ENCODE measurements at regions not wholly inside any gene's neighbourhood (a gene's known extent, or its start where the extent isn't known, plus 50 kb on each side); places are given as distances from the start of the nearest gene placed in this dataset.

DNA sequence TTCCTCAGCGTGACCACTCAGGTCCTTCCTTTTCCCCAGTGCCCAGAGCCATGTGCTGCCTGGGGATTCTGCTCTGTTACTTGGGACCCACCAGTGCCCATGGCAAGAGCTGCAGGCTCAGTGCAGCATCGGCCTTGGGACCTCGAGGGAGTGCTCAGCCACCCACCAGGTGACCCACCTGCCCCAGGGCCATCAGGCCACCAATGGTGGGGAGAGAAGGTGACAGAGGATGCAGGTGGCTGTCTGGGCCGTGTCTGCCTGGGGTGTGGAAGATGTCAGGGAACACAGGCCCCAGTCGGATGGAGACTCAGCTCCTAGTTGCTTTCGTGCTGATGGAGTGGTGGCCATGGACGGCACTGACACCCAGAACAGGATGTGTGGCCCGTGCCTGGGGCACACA, 104.7 kb upstream of the FAM20C start:
- no peak for DNase-seq

DNA sequence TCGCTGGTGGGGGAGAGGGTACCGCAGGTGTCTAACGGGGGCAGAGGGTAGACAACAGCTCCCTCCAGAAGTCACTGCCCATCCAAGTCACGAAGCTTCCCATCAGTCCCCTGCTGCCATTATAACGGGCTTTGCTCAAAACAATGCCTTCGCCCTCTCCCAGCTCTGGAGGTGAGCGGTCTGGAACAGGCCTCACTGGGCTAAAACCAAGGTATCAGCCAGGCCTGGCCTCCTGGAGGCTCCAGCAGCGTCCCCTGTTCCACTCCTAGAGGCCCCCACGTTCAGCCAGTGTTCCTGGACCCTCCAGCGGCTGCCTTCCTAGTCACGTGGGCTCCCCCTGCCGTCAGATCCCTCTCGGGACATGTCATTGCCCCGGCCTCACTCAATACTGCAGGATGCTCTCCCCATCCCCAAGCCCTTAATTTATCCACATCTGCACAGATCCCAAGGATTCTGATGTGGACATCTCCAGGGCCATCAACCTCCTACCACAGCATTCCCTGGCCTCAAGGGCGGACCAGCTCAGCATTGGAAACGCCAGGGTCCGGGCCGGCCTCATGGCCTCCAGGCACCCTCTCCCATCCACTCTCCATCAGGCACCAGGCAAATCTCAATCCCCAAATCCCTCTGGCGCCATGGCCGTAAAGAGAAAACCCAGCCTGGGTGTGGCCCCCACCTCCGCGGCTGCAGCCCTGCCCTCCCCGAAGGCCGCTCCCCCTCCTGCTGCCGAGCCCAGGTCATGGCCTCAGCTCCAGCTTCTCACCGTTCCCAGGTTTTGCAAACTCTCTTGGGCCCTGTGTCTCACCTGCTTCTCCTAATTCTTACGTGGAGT, 104.1 kb upstream of the FAM20C start:
- TF ChIP-seq, protein P1, sequence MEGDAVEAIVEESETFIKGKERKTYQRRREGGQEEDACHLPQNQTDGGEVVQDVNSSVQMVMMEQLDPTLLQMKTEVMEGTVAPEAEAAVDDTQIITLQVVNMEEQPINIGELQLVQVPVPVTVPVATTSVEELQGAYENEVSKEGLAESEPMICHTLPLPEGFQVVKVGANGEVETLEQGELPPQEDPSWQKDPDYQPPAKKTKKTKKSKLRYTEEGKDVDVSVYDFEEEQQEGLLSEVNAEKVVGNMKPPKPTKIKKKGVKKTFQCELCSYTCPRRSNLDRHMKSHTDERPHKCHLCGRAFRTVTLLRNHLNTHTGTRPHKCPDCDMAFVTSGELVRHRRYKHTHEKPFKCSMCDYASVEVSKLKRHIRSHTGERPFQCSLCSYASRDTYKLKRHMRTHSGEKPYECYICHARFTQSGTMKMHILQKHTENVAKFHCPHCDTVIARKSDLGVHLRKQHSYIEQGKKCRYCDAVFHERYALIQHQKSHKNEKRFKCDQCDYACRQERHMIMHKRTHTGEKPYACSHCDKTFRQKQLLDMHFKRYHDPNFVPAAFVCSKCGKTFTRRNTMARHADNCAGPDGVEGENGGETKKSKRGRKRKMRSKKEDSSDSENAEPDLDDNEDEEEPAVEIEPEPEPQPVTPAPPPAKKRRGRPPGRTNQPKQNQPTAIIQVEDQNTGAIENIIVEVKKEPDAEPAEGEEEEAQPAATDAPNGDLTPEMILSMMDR (IDR thresholded peaks at IDR 0.05), result no peak
- TF ChIP-seq POLR2A (IDR thresholded peaks at IDR 0.05), result no peak
- Histone ChIP-seq H3K9me3 (no peaks in the 10 kb centered on the region), H3K27ac (peak overlapping the region in 2 of 12 donors; percentile 45 to 73), H3K4me3 (no peak overlapping the region), H3K27me3 (peaks cover 0 to 5% (median 0%) of the 10 kb centered on the region in 9 donors), H3K36me3 (no peaks in the 10 kb centered on the region), H3K4me1 (peaks cover 0 to 27% (median 14%) of the 10 kb centered on the region in 12 donors)
- WGBS, 4 donors, result 84 to 87% (median 85%) methylated on average over 26 to 27 of the region's 27 CpGs
- ATAC-seq (no peak), DNase-seq (no peak)
- intact Hi-C loops (cut with DNase I), result no loop called here

More for the DNA sequence above, 104.7 kb upstream of the FAM20C start:
- 91 to 98% (median 92%) methylated on average over 5 to 8 of the region's 8 CpGs for WGBS, 4 donors
- H3K9me3 ChIP-seq, result no peaks in the 10 kb centered on the region
- intact Hi-C loops (cut with DNase I), result no loop called here
- peaks cover 0 to 27% (median 14%) of the 10 kb centered on the region in 12 donors for H3K4me1 ChIP-seq
- H3K27me3 ChIP-seq, result peaks cover 0 to 4% (median 0%) of the 10 kb centered on the region in 9 donors
- ATAC-seq, result no peak
- H3K4me3 ChIP-seq, result no peak overlapping the region
- no peak for TF ChIP-seq POLR2A (IDR thresholded peaks at IDR 0.05)
- TF ChIP-seq, protein P1 (IDR thresholded peaks at IDR 0.05), result no peak
- H3K27ac ChIP-seq, result no peak overlapping the region
- no peaks in the 10 kb centered on the region for H3K36me3 ChIP-seq

DNA sequence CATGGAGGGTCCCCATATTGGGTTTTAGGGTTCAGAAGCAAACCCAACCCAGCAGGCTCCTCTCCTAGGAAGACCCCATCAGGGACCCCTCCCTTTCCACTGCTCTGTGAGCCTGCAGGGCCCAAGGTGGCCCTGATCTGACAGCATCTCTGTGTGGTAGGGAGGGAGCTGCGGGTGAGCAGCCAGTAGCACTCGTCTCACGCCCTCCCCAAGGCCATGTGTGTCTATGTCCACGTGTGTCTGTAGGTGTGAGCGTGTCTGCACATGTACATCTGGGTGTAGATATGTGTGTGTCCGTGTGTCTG, 103.5 kb upstream of the FAM20C start:
- no peaks in the 10 kb centered on the region for H3K9me3 ChIP-seq
- no peak for TF ChIP-seq POLR2A (IDR thresholded peaks at IDR 0.05)
- TF ChIP-seq, protein P1 (IDR thresholded peaks at IDR 0.05), result no peak
- H3K27me3 ChIP-seq, result peaks cover 0 to 5% (median 0%) of the 10 kb centered on the region in 9 donors
- DNase-seq (no peak), ATAC-seq (peak in 1 of 4 donors; percentile 9)
- peaks cover 0 to 27% (median 14%) of the 10 kb centered on the region in 12 donors for H3K4me1 ChIP-seq
- intact Hi-C loops (cut with DNase I), result no loop called here
- 85 to 96% (median 91%) methylated on average over 4 to 6 of the region's 6 CpGs for WGBS, 4 donors
- peak overlapping the region in 2 of 12 donors; percentile 45 to 73 for H3K27ac ChIP-seq
- H3K36me3 ChIP-seq, result no peaks in the 10 kb centered on the region
- no peak overlapping the region for H3K4me3 ChIP-seq

DNA sequence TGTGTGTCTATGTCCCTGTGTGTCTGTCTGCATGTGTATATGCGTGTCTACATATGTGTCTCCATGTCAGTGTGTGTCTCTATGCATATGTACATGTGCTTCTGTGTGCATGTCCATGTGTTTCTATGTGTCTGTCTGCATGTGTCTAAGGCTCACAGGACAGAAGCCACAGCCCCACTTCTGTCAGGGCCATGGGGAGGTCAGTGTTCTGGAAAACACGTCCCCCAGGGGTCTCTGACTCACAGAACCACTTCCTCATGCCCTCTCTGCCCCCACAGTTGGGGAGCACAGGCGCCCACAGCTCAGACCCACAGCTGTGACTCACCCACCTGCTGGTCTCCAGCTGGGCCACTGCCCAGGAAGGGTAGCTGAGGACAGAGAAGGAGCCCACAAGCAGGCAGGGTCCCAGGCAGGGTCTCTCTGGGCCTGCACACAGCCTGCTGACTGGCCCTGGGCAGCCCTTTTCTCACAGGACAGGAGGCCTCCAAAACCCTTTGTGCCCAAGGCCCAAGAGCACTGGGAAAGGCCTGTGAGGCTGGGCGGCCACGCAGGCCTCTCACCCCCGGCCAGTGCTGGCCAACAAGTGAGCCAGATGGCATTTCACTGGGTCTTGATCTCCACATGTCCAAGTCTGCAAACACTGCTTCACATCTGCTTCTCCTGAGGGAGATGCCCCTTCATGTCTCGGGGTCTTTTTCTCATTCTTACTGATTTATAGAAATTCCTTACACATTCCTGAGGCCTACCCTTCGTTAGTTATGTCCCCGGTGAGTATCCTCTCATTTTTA, 102.9 kb upstream of the FAM20C start:
- WGBS, 4 donors, result 61 to 74% (median 69%) methylated on average over 9 of the region's 9 CpGs
- H3K36me3 ChIP-seq, result no peaks in the 10 kb centered on the region
- peaks cover 0 to 27% (median 14%) of the 10 kb centered on the region in 12 donors for H3K4me1 ChIP-seq
- peak in 3 of 4 donors; percentile 64 to 78 (median 65) for ATAC-seq
- peak in 4 of 5 donors; percentile 34 to 80 (median 70) for DNase-seq
- no peaks in the 10 kb centered on the region for H3K9me3 ChIP-seq
- H3K4me3 ChIP-seq, result no peak overlapping the region
- H3K27ac ChIP-seq, result peak overlapping the region in 6 of 12 donors; percentile 23 to 73 (median 46)
- peaks cover 0 to 5% (median 0%) of the 10 kb centered on the region in 9 donors for H3K27me3 ChIP-seq
- TF ChIP-seq POLR2A (IDR thresholded peaks at IDR 0.05), result no peak
- TF ChIP-seq, protein P1 (IDR thresholded peaks at IDR 0.05), result no peak
- intact Hi-C loops (cut with DNase I), result no loop called here
